H1 (cell line): ENCODE measurements at regions not wholly inside any gene's neighbourhood (a gene's known extent, or its start where the extent isn't known, plus 50 kb on each side); places are given as distances from the start of the nearest gene placed in this dataset.

Source experiments
- CREB1 ChIP-seq: IDR thresholded peaks from 2 replicates; pipeline ENCODE4 v1.6.1; 2012; ENCODE audit warnings: inconsistent platforms
- FOSL1 ChIP-seq: IDR thresholded peaks from 2 replicates; pipeline ENCODE4 v1.6.1; 2011; ENCODE audit warnings: mild to moderate bottlenecking, low read depth, low read length, moderate library complexity; ENCODE audit not compliant: insufficient read depth
- SP1 ChIP-seq: IDR thresholded peaks from 2 replicates; pipeline ENCODE4 v1.6.1; 2011; ENCODE audit warnings: low read depth, low read length

GRCh38 chr5:144983101-144983500 lies 812.4 kb downstream of the KCTD16 start (continued):
- no peak for TF ChIP-seq SP1
- TF ChIP-seq CREB1, result no peak
- no peak for TF ChIP-seq FOSL1
